ENCODE measurements at regions not wholly inside any gene's neighbourhood (a gene's known extent, or its start where the extent isn't known, plus 50 kb on each side); places are given as distances from the start of the nearest gene placed in this dataset.

DNA sequence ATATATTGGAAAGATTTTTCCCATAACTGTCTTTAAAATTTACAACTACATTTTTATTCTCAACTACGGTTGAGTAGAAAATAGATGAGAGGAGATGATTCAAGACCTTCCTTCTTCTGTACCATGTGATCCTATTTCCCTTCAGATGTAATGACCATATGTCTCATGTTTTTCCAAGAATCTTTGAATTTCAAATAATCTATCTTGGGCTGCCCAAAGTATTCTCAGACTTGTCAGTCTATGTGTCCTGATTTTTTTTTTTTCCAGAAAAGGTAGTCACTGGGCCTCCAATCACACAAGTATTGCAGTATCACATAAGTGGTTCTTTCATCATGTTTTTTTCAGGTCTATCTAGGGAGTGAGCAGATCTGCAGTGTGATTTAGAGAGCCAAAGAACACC lies 392.4 kb downstream of the RFC3 start:
- TF ChIP-seq, protein P1, sequence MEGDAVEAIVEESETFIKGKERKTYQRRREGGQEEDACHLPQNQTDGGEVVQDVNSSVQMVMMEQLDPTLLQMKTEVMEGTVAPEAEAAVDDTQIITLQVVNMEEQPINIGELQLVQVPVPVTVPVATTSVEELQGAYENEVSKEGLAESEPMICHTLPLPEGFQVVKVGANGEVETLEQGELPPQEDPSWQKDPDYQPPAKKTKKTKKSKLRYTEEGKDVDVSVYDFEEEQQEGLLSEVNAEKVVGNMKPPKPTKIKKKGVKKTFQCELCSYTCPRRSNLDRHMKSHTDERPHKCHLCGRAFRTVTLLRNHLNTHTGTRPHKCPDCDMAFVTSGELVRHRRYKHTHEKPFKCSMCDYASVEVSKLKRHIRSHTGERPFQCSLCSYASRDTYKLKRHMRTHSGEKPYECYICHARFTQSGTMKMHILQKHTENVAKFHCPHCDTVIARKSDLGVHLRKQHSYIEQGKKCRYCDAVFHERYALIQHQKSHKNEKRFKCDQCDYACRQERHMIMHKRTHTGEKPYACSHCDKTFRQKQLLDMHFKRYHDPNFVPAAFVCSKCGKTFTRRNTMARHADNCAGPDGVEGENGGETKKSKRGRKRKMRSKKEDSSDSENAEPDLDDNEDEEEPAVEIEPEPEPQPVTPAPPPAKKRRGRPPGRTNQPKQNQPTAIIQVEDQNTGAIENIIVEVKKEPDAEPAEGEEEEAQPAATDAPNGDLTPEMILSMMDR (IDR thresholded peaks at IDR 0.05): no peak
- no peak for TF ChIP-seq POLR2A (IDR thresholded peaks at IDR 0.05)
- no peak overlapping the region for H3K4me3 ChIP-seq (replicated peaks in 1 of 3)
- no peaks in the 10 kb centered on the region for H3K27me3 ChIP-seq
- H3K4me1 ChIP-seq: no peaks in the 10 kb centered on the region
- DNase-seq: no peak
- H3K36me3 ChIP-seq: no peaks in the 10 kb centered on the region
- intact Hi-C loops (cut with DNase I): no loop called here
- H3K9me3 ChIP-seq: no peaks in the 10 kb centered on the region
- no peak overlapping the region for H3K27ac ChIP-seq
- 82 to 83% methylated on average over 1 of the region's 1 CpG for WGBS, 2 donors

DNA sequence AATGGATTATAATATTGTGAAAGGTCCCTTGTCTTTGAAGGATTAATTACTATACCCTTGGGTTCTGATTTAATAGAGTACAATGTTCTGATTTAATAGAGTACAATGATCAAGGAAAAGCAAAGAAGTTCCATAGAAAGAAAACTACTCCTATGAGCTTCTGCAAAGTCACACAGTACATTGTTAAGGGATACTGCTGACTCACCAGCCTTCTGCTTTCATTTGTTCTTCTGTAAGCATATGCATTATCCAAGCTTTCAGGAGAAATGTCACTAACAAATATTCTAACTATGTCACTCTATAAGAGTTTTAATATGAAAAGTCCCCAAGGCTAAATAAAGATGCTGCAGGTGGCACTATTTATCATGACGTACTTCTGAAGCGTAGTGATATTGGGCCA lies 396.7 kb downstream of the RFC3 start:
- Histone ChIP-seq H3K4me1 (no peaks in the 10 kb centered on the region), H3K4me3 (replicated peaks in 1 of 3) (no peak overlapping the region), H3K27ac (no peak overlapping the region), H3K9me3 (no peaks in the 10 kb centered on the region), H3K27me3 (no peaks in the 10 kb centered on the region), H3K36me3 (no peaks in the 10 kb centered on the region)
- no peak for DNase-seq
- intact Hi-C loops (cut with DNase I): no loop called here
- 93 to 96% methylated on average over 2 of the region's 2 CpGs for WGBS, 2 donors
- TF ChIP-seq POLR2A (IDR thresholded peaks at IDR 0.05): no peak
- TF ChIP-seq, protein P1 (IDR thresholded peaks at IDR 0.05): no peak

DNA sequence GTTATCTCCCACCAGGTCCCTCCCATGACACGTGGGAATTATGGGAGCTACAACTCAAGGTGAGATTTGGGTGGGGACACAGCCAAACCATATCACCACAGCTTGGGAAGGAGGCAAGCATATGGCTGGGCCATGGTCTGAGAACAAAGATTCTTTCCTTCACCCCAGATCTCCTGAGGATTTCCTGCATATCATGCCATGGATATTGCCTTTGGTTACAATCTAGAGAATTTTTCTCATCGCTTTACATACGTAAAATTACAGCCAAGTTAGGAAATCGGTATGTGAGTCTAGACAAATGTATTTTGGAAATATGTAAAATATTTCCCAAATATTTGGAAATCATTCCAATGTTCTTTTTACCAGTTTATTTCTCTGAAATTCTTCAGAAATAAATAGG lies 398.3 kb downstream of the RFC3 start:
- no peak overlapping the region for H3K4me3 ChIP-seq (replicated peaks in 1 of 3)
- H3K9me3 ChIP-seq: no peaks in the 10 kb centered on the region
- H3K36me3 ChIP-seq: no peaks in the 10 kb centered on the region
- H3K27me3 ChIP-seq: no peaks in the 10 kb centered on the region
- TF ChIP-seq POLR2A (IDR thresholded peaks at IDR 0.05): no peak
- TF ChIP-seq, protein P1 (IDR thresholded peaks at IDR 0.05): no peak
- H3K27ac ChIP-seq: no peak overlapping the region
- 94 to 97% methylated on average over 4 of the region's 4 CpGs for WGBS, 2 donors
- DNase-seq: no peak
- H3K4me1 ChIP-seq: no peaks in the 10 kb centered on the region
- intact Hi-C loops (cut with DNase I): no loop called here

DNA sequence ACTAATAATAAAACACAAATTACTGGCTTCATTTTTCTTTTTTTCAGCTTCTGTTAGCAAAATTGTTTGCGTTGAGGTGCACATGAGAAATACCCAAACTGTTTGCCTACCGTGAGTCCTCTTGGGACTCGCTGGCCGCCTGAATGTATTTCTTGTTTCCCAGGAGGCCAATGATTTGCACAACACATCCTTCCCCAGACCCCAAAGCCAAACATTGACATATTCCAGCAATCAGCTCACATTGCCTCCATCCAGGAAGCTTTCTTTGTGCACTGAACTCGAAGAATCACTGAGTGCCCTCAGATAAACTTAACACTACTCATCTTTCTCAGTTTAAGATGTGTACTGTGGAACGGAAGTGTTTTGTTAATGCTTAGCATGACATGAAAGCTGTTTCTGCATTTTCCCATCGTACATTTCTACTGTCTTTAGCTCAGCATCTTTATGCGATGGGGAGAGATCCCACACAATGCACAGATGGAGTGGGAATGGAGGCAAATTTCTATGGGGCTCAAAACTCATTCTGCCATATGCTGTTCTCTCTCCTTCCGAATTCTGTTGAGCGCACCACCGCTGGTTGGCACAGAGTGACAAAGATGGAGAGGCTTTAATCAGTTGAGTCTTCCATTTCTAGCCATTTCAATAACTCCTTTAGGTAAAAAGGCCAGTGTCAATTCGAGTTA lies 399.5 kb downstream of the RFC3 start:
- WGBS, 2 donors: 78 to 82% methylated on average over 12 of the region's 12 CpGs
- DNase-seq: no peak
- no peaks in the 10 kb centered on the region for H3K27me3 ChIP-seq
- H3K36me3 ChIP-seq: no peaks in the 10 kb centered on the region
- H3K27ac ChIP-seq: no peak overlapping the region
- H3K4me3 ChIP-seq (replicated peaks in 1 of 3): no peak overlapping the region
- intact Hi-C loops (cut with DNase I): no loop called here
- H3K4me1 ChIP-seq: no peaks in the 10 kb centered on the region
- no peak for TF ChIP-seq POLR2A (IDR thresholded peaks at IDR 0.05)
- TF ChIP-seq, protein P1 (IDR thresholded peaks at IDR 0.05): no peak
- no peaks in the 10 kb centered on the region for H3K9me3 ChIP-seq

DNA sequence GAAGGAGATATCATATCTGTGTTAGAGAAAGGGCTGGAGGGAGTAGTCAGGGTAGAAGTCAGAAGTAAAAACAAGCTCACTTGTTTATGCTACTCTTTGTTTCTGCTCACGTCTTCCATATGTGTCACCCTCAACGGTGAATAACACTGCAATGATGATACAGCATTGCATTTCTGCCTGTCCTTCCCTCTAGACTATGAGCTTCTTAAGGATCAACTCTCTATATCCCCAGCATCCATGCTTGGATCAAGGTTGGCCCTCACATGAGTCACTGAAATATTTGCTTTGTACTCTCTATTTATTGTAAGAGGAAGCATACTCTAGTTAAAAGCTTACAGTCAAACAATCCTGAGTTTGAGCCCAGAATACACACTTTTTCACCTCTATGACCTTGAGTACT lies 406.0 kb downstream of the RFC3 start:
- no peak for DNase-seq
- no peak overlapping the region for H3K27ac ChIP-seq
- H3K9me3 ChIP-seq: no peaks in the 10 kb centered on the region
- no peaks in the 10 kb centered on the region for H3K36me3 ChIP-seq
- no peak overlapping the region for H3K4me3 ChIP-seq (replicated peaks in 1 of 3)
- TF ChIP-seq POLR2A (IDR thresholded peaks at IDR 0.05): no peak
- TF ChIP-seq, protein P1 (IDR thresholded peaks at IDR 0.05): no peak
- no peaks in the 10 kb centered on the region for H3K4me1 ChIP-seq
- 83 to 94% methylated on average over 2 of the region's 2 CpGs for WGBS, 2 donors
- intact Hi-C loops (cut with DNase I): no loop called here
- no peaks in the 10 kb centered on the region for H3K27me3 ChIP-seq

Data from thyroid gland (tissue), 4 donors.